Stimulated activated naive CD4-positive, alpha-beta T cell (primary cell): ENCODE measurements at regions not wholly inside any gene's neighbourhood (a gene's known extent, or its start where the extent isn't known, plus 50 kb on each side); places are given as distances from the start of the nearest gene placed in this dataset.

ENCODE experiments used
- DNase-seq, 6 experiments: peaks; one replicate each; lab custom pipeline; 2025; lab: John Stamatoyannopoulos, UW

DNA sequence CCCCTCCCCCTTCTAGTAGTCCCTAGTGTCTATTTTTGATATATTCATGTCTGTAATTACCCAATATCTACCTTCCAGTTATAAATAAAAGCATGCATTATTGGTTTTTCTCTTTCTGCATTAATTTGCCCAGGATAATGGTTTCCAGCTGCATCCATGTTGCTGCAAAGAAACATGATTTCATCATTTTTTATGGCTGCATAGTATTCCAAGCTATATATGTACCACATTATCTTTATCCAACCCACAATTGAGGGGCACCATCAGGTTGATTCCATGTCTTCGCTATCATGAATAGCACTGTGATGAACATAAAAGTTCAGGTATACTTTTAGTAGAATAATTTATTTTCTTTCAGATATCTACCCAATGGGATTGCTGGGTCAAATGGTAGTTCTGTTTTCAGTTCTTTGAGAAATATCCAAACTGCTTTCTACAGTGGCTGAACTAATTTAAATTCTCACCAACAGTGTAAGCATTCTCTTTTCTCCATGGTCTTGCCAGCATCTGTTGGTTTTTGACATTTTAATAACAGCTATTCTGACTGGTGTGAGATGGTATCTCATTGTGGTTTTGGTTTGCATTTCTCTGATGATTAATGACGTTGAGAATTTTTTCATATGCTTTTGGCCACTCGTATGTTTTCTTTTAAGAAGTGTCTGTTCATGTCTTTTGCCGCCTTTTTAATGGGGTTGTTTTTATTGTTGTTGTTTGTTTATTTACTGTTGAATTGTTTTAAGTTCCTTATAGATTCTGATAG, 746.1 kb upstream of the MEF2C start:
- DNase-seq = no peak

DNA sequence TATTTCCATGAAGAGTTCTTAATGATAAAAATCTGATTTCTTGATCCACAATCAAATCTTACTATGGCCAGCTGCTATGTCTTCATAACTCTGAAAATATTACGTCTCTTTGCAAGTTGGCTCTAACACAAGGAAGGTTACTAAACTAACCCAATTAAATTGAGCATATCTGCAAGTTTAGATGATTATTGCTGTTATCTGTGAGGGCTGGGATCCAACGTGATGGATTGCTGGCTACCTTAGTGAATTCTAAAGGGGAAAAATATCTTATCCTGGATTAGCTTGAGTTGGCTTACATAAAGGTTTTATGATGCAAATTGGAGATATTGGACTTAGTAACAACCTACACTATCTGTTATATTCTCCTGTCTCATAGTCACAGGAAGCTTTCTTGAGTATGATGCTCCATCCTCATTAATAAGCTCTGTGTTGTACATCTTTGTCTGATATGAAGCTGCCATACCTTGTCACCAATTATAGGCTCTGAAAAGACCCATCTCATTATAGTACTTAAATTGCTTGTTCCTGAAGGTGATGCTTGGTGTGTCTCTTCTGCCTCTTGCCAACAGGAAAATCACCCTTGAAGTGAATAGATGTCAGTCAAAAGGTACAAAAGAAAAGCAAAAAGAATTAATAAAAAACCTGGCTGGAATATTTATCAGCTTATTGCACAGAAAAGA, 733.0 kb upstream of the MEF2C start:
- no peak for DNase-seq

- no peak for DNase-seq
These were observed 730.4 kb upstream of the MEF2C start for GRCh38 chr5:89613222-89613956.

GRCh38 chr5:89606939-89607534, 724.1 kb upstream of the MEF2C start:
- no peak for DNase-seq

DNA sequence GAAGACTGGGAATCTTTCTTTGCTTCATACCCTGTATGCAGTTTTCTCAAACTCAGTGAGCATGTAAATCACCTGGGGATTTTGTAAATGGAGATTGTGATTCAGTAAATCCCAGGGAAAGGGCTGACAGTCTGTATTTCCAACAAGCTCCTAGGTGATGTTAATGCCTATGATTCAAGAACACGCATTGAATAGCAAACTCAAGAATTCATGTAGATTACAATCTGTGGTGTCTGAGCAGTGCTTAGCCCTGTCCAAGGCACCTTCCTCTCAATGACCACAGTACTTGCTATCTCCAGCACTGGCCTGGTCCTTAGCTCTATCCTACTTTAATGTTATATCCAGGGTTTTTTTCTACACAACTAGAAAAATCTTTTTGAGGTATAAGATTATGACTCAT, 721.4 kb upstream of the MEF2C start:
- no peak for DNase-seq

DNA sequence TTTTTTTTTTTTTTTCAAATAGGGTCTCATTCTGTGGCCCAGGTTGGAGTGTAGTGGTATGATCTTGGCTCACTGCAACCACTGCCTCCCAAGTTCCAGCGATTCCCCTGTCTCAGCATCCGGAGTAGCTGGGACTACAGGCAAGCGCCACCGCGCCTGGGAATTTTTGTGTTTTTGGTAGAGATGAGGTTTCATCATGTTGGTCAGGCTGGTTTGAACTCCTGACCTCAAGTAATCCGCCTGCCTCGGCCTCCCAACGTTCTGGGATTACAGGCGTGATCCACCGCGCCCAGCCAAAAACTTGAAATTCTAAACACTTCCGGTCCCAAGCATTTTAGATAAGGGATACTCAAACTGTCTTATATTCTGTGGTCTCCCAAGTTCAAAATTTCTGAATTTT, 718.9 kb upstream of the MEF2C start:
- no peak for DNase-seq

DNA sequence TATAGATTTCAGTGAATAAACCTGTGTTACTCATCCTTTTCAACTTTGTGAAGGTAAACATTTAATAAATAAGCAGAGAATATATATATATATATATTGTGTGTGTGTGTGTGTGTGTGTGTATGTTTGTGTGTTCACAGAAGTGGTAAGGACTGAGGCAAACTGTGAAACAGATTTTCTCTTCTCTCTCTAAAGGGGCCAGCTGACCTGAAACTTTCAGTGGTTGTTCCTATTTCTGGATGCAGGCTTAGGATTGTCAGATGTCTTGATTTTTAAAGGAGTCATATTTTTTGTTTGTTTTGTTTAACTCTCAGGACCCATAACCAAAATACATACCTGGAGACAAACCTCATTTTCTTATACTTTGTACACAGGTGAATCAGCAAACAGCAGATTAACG, 714.9 kb upstream of the MEF2C start:
- DNase-seq = no peak

DNA sequence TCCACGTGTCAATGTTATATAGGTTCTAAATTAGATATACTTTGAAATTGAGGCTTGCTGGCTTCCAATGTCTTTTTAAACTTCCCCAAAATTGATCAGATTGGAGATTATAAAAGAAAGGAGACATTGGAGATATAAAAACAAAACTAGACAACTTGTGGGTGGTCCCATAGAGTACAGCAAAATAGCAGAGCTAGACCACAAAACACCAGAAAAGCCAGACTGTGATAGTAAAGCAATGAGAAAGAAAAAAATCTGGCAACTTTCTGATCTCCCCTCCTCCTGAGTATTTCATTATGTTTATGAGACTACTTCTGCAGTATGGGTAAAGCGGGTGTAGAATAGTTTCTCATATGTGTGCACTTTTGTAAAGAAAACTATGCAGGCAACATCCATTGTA, 713.8 kb upstream of the MEF2C start:
- DNase-seq = no peak

GRCh38 chr5:89595056-89595455, 712.1 kb upstream of the MEF2C start:
- no peak for DNase-seq

DNA sequence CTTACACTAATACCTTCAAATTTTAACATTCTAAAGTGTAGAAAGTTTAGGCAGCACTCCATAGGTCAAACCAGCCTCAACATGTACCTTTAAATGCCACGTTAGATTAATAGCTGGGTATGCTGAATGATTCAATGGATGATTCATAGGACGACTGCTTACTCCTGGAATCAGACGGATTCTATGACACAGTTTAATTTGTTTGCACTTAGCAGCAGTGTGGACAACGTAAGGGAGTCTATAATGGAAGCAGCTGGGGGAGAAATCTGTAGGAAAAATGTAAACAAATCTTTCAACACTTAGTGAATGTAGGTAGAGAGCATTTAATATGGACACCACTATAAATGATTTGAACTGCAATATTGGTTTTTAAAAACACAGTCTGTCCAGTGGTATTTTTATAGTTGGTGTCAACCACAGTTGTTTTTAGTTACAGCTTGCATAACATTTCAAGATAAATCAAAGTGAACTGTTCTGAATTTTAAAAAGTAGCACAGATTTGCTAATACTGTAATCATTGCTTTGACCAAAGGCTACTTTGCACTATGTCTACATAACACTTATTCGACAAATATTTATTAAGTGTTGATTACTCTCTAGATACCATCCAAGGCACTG, 701.5 kb upstream of the MEF2C start:
- no peak for DNase-seq

DNA sequence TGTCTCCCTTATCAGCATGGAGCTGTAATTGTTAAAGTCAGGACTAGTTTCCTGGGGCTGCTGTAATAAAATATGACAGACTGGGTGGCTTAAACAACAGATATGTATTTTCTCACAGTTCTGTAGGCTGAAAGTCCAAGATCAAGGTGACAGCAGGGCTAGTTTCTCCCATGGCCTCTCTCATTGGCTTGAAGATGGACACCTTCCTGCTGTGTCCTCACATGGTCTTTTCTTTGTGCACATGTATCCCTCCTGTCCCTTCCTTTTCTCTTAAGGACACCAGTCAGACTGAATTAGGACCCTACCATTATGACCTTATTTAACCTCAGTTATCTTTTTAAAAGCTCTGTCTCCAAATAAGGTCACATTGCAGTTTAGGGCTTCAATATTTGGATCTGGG, 700.5 kb upstream of the MEF2C start:
- DNase-seq = no peak

DNA sequence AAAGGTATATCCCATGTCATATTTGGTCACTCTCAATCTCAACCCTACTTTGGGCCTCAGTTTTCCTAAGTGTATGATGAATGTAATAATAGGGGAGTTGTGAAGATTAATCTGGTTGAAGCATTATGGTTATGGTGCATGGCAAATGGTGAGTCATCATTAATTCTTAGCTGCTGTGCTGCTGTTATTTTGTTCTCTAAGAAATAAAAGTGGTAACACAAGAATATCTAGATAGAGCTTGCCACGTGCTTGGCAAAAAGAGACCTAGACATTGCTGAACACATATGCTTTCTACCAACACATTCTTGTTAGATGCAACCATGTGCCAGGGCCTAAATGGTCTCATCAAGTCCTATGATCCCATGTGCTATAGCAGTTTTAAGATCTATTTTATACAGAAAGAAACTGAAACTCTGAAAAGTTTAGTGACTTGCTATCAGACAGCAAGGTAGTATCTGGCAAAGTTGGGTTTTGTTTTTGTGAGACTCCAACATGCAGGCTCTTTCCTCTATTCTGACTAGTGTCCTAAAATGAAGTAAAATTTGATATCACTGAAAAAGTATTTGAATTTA, 699.9 kb upstream of the MEF2C start:
- no peak for DNase-seq

GRCh38 chr5:89580976-89581375, 698.0 kb upstream of the MEF2C start:
- DNase-seq = no peak

DNA sequence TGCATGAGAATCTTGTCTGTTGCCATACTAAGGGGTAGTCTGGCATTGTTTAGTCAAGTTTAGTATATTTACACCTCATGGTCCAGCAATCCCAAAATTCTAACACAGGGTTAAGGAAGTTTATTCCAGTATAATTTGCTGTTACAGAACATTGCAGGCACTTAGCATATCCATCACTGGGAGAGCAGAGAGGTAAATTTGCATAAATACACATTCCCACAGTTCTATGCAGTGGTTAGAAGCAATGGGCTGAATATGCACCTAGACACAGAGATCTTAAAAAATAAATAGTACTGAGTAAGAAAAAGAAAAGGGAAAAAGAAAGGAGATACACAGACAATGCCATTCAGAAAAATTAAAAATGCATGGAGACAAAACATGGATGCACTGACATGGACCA, 692.3 kb upstream of the MEF2C start:
- DNase-seq = no peak

DNA sequence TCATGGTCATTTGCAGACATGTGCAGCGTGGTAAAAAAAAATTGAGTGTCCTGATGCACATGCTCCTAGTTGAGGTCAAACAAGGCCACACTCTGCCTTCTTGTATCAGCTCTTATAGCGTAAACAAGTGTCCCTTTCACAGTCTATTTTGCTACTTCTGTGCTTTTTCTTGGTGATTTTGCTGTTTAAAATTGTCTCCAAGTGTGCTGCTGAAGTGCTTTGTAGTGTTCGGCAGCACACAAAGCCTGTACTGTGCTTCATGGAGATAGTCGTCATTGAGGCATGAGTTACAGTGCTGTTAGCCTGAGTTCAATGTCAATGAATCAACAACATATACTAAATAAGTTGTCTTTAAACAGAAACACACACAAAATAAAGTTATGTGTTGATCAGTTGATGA, 690.4 kb upstream of the MEF2C start:
- no peak for DNase-seq

GRCh38 chr5:89572696-89573095, 689.7 kb upstream of the MEF2C start:
- no peak for DNase-seq

DNA sequence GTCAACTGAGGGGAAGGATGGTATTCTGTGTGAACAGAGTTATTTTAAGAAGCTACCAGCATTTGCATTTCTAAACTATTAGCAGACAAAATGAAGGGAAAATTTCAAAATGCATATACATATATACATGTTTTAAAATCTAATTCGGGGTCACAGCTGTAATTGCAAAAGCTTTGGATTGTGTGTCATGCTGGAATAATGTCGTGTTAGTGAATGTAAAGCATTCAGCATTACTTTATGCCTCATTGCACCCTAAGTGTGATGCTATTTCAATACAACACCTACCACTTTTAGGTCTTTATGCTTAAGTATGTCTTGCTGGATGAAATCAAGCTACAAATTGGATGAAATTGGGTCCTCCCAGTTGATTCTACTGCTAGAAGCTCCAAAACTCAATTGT, 687.6 kb upstream of the MEF2C start:
- no peak for DNase-seq

GRCh38 chr5:89566340-89566739, 683.4 kb upstream of the MEF2C start:
- DNase-seq = no peak

- no peak for DNase-seq
These were observed 677.7 kb upstream of the MEF2C start for GRCh38 chr5:89560696-89561095.

DNA sequence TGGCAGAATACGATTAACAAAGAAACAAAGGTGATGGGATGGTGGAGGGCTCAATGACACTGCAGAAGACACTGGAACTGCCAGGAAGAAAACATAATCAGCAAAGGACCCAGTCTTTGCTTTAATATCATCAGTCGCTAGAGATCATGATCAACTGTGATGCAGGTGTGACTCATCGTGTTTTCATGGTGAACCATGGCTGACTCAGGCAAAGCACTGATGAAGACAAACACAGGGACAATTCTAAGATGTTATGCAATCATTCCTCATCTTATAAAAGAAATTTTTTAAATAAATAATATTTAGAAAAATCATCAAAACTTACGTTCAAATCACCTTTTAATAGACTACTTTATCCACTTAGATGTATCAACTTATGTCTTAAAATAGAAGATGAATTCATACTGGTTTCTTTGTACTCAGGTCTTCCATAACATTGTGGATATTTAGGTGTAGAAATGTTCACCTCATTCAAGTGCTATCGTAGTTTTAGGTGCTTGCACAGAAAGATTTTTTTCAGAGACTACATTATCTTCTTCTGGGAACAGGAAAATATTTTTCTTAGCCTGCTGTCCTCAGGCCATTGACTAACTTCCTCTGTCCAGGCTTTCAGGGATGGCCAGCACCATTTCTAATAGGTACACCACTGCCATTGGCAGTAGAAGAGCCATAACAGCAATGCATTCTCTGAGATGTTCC, 673.4 kb upstream of the MEF2C start:
- no peak for DNase-seq

DNA sequence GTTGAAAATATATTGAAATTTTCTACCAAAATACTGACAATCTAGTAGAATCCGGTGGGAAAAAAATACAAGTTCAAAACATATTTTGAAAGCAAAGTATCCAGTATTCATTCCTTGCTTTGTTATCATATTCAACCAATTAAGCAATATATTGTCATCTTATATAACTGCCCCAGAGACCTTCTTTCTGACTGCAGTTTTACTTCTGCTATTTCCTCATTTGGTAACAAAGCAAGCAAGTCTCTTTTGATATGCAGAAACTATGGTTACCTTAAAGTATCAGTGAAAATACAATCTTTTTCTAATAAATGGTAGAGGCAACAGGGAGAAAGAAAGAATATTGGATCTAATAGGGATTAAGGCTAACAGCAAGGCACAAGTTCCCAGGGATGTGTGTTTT, 663.7 kb upstream of the MEF2C start:
- no peak for DNase-seq
